NCI-H2107 (cell line): ENCODE measurements at regions not wholly inside any gene's neighbourhood (a gene's known extent, or its start where the extent isn't known, plus 50 kb on each side); places are given as distances from the start of the nearest gene placed in this dataset.

ENCODE experiments used
- DNase-seq: peaks from one replicate; lab custom pipeline; 2025; lab: John Stamatoyannopoulos, UW

DNA sequence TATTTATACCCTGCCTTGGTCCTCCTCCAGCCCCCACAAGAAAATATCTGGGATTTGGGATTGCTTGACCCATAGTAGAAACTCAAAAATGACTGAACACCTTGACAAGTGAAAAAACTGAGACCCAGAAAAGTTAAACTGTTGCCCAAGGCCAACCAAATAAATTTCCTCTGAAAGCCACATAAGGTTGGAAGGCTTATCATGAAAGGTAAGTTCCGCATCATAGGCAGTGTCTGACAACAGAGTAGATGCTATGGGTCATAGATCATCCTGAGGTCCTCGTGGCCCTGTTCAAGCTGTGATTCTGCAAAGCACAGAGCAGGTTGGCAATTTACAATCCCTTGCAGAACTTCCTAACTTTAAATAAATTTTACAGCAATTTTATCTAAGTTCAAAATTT is 140.8 kb upstream of the TSC22D2 start:
- no peak for DNase-seq

- no peak for DNase-seq
Observed at GRCh38 chr3:150265305-150265704, 142.8 kb upstream of the TSC22D2 start.

- DNase-seq = no peak
Observed at GRCh38 chr3:150264561-150265279, 143.4 kb upstream of the TSC22D2 start.

DNA sequence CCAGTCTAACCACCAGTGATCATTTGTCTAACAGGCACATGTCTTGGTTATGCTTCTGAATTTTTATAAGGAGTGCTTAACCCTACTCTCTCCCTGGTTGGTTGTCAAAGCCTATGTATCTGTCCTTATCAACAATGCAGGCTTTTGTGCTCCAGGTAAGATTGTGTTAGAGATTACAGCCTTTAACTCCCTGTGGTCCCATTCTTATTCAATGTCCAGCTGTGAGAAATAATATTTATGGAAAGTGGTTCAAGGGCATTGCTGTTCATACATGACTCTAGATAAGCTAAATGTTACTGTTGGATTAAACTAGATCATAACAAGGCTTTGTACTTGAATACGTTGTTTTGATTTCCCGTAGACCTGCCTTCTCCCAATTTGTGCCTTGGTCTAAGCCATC is 146.1 kb upstream of the TSC22D2 start:
- no peak for DNase-seq

- DNase-seq = no peak
Observed at GRCh38 chr3:150261418-150261817, 146.7 kb upstream of the TSC22D2 start.

GRCh38 chr3:150260398-150260710 is 147.7 kb upstream of the TSC22D2 start:
- DNase-seq = no peak

DNA sequence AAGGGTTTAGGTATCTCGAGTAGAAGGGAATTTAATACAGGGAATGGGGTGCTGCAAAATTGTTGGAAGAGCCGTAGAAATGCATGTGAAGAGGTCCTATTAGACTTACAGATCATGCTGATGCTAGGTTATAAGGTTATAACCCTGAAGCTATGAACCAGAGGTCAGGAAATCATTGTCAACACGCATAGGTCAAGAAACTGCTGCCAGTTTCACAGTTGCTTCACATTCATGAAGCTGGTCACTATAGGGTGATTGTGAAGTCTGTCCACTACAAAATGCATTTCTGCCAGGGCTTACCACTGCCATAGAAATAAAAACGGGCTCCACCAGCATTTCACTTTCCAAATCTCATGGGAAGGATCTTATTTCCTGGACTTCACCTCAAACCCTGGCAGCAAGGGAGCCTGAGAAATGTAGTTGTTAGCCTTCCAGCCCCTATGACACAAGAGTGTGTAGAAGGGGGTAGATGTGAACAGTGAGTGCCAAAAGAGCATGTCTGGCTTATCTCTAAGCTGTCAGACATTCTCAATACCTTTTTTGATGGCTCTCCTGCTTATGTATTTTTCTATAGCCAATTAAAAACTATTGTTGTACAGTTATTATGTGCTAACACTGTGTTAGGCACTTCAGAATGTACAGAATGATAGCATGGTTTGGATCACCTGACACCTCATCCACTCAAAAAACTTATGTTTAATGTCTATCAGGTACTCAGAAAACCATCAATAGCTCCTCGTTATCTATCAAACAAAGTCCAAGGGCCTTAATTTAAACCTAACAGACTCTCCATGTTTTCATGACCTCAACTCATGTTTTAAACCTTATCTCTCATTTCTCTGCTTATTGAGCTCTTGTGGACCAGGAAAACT is 148.3 kb upstream of the TSC22D2 start:
- no peak for DNase-seq

GRCh38 chr3:150256782-150257181 is 151.3 kb upstream of the TSC22D2 start:
- no peak for DNase-seq

GRCh38 chr3:150256318-150256717 is 151.8 kb upstream of the TSC22D2 start:
- DNase-seq = no peak

- no peak for DNase-seq
Observed at GRCh38 chr3:150255826-150256225, 152.3 kb upstream of the TSC22D2 start.

DNA sequence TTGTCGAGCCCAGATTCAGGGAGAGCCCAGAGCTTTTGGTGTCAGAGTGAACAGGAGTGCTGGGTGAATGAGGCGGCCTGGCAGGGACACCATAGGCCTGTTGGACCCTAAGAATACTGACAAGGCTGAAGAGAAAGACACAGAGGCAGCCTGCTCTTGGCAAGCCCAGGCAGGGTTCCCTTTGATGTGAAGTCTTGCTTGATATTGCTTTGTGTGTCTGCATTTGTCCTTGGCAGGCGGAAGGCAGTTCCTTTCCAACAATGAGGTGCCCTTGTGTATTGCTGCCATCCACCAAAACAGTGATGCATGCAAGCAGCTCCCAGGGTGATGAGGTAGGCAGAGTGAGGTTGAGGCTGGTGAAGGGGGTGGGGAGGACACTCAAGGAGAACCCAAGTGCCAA is 152.7 kb upstream of the TSC22D2 start:
- DNase-seq = no peak

- no peak for DNase-seq
Observed at GRCh38 chr3:150254309-150254708, 153.8 kb upstream of the TSC22D2 start.

DNA sequence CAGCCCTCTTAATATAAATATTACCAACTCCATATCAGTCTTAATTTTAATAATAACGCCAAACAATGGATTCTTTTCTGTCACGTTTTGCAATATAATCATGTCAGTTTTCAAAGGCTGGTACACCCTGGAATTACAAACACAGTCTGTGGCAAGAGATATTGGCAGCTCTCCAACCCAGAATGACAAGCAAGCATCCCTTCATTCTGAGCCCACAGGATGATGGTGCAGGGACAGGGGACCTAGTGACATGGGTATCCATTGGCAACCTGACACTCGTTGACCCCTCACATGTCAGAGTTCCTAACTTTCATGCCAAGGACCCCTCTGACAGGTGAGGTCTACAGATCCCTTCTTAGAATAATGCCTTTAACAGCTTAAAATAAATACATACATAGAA is 154.5 kb upstream of the TSC22D2 start:
- peak; percentile 24 for DNase-seq

GRCh38 chr3:150252462-150252861 is 155.6 kb upstream of the TSC22D2 start:
- DNase-seq = no peak

DNA sequence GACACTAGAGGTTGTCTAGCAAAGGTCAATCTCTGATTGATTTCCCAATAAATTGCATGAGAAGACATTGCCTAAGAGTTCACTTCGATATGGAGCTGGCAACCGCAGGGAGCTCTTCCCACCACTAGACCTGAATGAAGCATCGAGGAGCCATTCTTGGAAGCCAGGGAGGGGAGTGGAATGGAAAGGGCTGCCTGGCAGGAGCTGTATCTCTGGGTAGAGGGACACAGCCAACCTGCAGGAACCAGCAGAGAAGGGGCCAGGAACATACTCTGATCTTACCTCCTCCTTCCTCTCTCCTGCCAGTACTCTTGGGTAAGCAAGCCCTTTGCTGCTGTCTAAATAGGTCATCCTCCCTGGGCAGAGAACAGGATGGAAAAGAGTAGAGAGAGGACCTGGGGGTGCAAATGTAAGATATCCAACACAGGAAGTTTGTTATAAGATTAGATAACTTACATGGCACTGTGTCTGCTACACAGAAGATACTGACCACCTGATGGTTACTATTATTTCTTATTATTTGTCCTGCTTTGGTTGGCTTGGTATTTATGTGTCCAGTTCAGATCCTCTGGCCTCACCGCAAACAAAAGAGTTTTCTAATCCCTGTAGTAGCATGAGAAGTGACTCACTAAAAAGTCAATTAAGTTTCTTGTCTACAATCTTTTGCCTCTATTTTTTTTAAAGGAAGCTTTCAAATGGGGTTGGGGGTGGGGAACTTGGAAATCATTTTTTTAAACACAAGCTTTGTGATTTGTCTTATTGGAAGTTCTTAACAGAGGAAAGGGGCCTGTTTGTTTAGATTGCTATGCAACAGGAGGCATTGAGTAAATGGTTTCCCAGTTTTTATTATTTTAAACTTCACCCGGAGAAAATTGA is 156.7 kb upstream of the TSC22D2 start:
- no peak for DNase-seq

DNA sequence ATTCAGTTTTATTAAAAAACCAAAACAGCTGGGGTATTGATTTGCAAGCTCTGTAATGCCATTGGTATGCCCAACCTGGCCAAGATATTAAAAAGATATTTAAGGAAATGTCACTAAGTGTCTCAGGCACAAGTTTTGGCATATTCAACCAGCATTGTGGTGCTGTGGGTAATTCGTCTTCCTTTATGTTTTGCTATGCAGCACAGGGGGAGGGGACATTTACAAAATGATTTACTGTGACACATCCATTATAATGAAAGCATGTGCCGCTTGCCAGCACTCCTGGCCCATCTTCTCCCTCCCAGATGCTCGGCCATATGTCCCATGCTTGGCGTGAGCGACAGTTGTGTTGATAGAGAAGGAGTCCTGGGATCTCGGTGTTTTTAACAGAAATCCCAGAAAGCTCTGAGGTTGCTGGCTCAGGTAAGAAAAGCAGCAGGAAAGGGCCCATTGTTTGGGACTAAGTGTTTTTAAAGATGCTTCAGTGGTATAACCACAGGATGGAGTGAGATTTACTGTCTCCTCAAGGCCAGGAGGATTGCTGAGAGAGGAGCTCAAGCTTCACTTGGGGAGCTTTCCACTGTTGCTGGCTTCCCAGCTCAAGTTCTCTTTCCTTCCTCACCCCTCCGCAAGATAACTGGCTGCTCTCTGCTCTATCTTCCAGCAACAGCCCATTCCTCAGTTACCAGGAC is 158.2 kb upstream of the TSC22D2 start:
- no peak for DNase-seq

- DNase-seq = no peak
Observed at GRCh38 chr3:150248888-150249681, 159.0 kb upstream of the TSC22D2 start.

DNA sequence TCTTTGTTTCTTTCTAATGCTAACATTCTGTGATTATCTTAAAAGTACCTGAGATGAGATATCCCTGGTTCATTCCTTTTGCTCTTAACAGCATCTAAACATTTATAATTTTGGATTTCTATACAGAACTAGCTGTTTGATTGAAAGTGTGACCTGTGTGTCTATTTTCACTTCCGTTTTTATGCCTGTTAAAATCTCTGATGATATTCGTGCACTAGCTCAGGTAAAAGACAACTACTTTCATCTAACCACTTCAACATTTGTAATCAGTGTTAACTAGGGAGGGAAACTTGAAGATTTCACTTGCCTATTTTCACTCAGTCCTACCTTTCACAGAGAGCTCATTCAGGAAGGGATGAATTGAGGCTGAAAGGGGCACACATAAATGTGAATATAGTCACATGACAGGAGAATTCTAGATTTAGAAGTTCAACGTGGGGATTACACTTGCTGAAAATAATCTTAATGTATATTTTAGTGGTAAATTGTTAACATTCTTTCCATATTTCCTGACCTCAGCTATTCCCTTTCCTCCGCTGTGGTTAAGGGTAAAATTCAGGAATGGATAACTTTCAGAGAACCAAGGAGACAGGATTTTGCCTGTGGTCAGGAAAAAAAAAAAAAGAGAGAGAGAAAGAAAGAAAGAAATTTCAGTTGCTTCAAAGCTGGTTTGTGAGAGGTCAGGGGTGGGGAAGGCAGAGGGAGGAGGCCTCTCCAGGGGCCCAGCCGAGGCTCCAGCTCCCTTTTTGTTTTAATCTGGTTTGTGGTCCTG is 159.8 kb upstream of the TSC22D2 start:
- no peak for DNase-seq

GRCh38 chr3:150247441-150247840 is 160.7 kb upstream of the TSC22D2 start:
- DNase-seq = no peak

DNA sequence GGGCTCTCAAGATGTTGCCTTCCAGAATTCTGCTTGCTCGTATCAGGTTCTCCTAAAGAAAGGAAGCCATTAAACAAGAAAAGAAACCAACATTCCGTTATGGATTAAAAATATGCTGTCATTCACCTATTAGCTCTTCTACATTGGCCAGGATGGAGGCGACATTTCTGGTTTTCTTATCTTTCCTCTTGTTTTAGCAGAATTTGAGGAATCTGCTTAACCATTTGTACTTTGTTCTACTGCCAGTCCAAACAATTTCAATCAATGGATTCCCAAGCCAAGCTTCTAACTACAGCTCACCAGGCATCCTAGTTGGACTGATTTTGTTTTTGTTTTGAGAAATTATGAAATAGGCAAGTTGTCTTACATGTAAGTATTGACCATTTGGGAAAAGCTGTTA is 164.6 kb upstream of the TSC22D2 start:
- no peak for DNase-seq
